ENCODE measurements at regions not wholly inside any gene's neighbourhood (a gene's known extent, or its start where the extent isn't known, plus 50 kb on each side); places are given as distances from the start of the nearest gene placed in this dataset.
"Not testable (repeated sequence)": the region's sequence is repeated elsewhere in the genome, so short reads cannot be mapped to it uniquely, and the experiment has no call there.

GRCh38 chr2:87488021-87488420, 259.9 kb upstream of the PLGLB2 start:
- not testable (repeated sequence) for DNase-seq (ENCODE audit: low read depth); H3K4me3 ChIP-seq (ENCODE audit: low read length)

GRCh38 chr2:87488991-87489390, 258.9 kb upstream of the PLGLB2 start:
- not testable (repeated sequence) for DNase-seq (ENCODE audit: low read depth)

GRCh38 chr2:87494846-87495245, 253.0 kb upstream of the PLGLB2 start:
- H3K4me3 ChIP-seq (ENCODE audit: low read length); DNase-seq (ENCODE audit: low read depth): not testable (repeated sequence)

More at GRCh38 chr2:87488991-87489390, 258.9 kb upstream of the PLGLB2 start:
- H3K4me3 ChIP-seq (ENCODE audit: low read length): not testable (repeated sequence)

- not testable (repeated sequence) for H3K4me3 ChIP-seq (ENCODE audit: low read length); DNase-seq (ENCODE audit: low read depth)
Measured at GRCh38 chr2:87495455-87495854, 252.4 kb upstream of the PLGLB2 start.

GRCh38 chr2:87496036-87497006, 251.6 kb upstream of the PLGLB2 start:
- peak; percentile 24 for TF ChIP-seq CTCF (IDR thresholded peaks at IDR 0.05; ENCODE audit: insufficient read depth, low read depth, low read length, missing control alignments)
- not testable (repeated sequence) for H3K4me3 ChIP-seq (ENCODE audit: low read length)
- DNase-seq (ENCODE audit: low read depth): peak; percentile 63

- H3K4me3 ChIP-seq (ENCODE audit: low read length): not testable (repeated sequence)
Measured at GRCh38 chr2:87497135-87497534, 250.8 kb upstream of the PLGLB2 start.

GRCh38 chr2:87497700-87498099, 250.2 kb upstream of the PLGLB2 start:
- DNase-seq (ENCODE audit: low read depth): not testable (repeated sequence)

More at GRCh38 chr2:87497135-87497534, 250.8 kb upstream of the PLGLB2 start:
- DNase-seq (ENCODE audit: low read depth): not testable (repeated sequence)

GRCh38 chr2:87498169-87498853, 249.6 kb upstream of the PLGLB2 start:
- H3K4me3 ChIP-seq (ENCODE audit: low read length); DNase-seq (ENCODE audit: low read depth): not testable (repeated sequence)

More at GRCh38 chr2:87497700-87498099, 250.2 kb upstream of the PLGLB2 start:
- not testable (repeated sequence) for H3K4me3 ChIP-seq (ENCODE audit: low read length)

- not testable (repeated sequence) for DNase-seq (ENCODE audit: low read depth); H3K4me3 ChIP-seq (ENCODE audit: low read length)
Measured at GRCh38 chr2:87498854-87499238, 249.0 kb upstream of the PLGLB2 start.

- not testable (repeated sequence) for DNase-seq (ENCODE audit: low read depth); H3K4me3 ChIP-seq (ENCODE audit: low read length)
Measured at GRCh38 chr2:87499860-87500259, 248.0 kb upstream of the PLGLB2 start.

GRCh38 chr2:87500421-87500820, 247.5 kb upstream of the PLGLB2 start:
- not testable (repeated sequence) for DNase-seq (ENCODE audit: low read depth); H3K4me3 ChIP-seq (ENCODE audit: low read length)

- not testable (repeated sequence) for DNase-seq (ENCODE audit: low read depth); H3K4me3 ChIP-seq (ENCODE audit: low read length)
Measured at GRCh38 chr2:87500951-87501350, 246.9 kb upstream of the PLGLB2 start.

- not testable (repeated sequence) for DNase-seq (ENCODE audit: low read depth); H3K4me3 ChIP-seq (ENCODE audit: low read length)
Measured at GRCh38 chr2:87502948-87503347, 244.9 kb upstream of the PLGLB2 start.

- DNase-seq (ENCODE audit: low read depth); H3K4me3 ChIP-seq (ENCODE audit: low read length): not testable (repeated sequence)
Measured at GRCh38 chr2:87505239-87505638, 242.6 kb upstream of the PLGLB2 start.

GRCh38 chr2:87505909-87506308, 242.0 kb upstream of the PLGLB2 start:
- DNase-seq (ENCODE audit: low read depth); H3K4me3 ChIP-seq (ENCODE audit: low read length): not testable (repeated sequence)

- H3K4me3 ChIP-seq (ENCODE audit: low read length); DNase-seq (ENCODE audit: low read depth): not testable (repeated sequence)
Measured at GRCh38 chr2:87507378-87508348, 240.2 kb upstream of the PLGLB2 start.

GRCh38 chr2:87511195-87511778, 236.6 kb upstream of the PLGLB2 start:
- not testable (repeated sequence) for H3K4me3 ChIP-seq (ENCODE audit: low read length); DNase-seq (ENCODE audit: low read depth)
